ENCODE measurements at regions not wholly inside any gene's neighbourhood (a gene's known extent, or its start where the extent isn't known, plus 50 kb on each side); places are given as distances from the start of the nearest gene placed in this dataset.

GRCh38 chr22:47805394-47805935 lies 1043.0 kb downstream of the TBC1D22A start:
- DNase-seq (ENCODE audit: low read depth in 2 of 2): no peak

- DNase-seq (ENCODE audit: low read depth in 2 of 2): no peak
These were observed 1041.8 kb downstream of the TBC1D22A start for GRCh38 chr22:47804281-47804680.

GRCh38 chr22:47802421-47802820 lies 1040.0 kb downstream of the TBC1D22A start:
- DNase-seq (ENCODE audit: low read depth in 2 of 2): no peak

- DNase-seq (ENCODE audit: low read depth in 2 of 2): no peak
These were observed 1039.2 kb downstream of the TBC1D22A start for GRCh38 chr22:47801541-47802245.

- no peak for DNase-seq (ENCODE audit: low read depth in 2 of 2)
These were observed 1035.8 kb downstream of the TBC1D22A start for GRCh38 chr22:47798229-47798628.

- no peak for DNase-seq (ENCODE audit: low read depth in 2 of 2)
These were observed 1035.0 kb downstream of the TBC1D22A start for GRCh38 chr22:47797342-47797945.

GRCh38 chr22:47796128-47796908 lies 1033.9 kb downstream of the TBC1D22A start:
- DNase-seq (ENCODE audit: low read depth in 2 of 2): no peak

GRCh38 chr22:47795477-47796127 lies 1033.2 kb downstream of the TBC1D22A start:
- DNase-seq (ENCODE audit: low read depth in 2 of 2): no peak

- no peak for DNase-seq (ENCODE audit: low read depth in 2 of 2)
These were observed 1032.4 kb downstream of the TBC1D22A start for GRCh38 chr22:47794851-47795250.

- no peak for DNase-seq (ENCODE audit: low read depth in 2 of 2)
These were observed 1031.1 kb downstream of the TBC1D22A start for GRCh38 chr22:47793304-47794101.

GRCh38 chr22:47789171-47789570 lies 1026.7 kb downstream of the TBC1D22A start:
- no peak for DNase-seq (ENCODE audit: low read depth in 2 of 2)

- DNase-seq (ENCODE audit: low read depth in 2 of 2): no peak
These were observed 1026.0 kb downstream of the TBC1D22A start for GRCh38 chr22:47788461-47788860.

- no peak for DNase-seq (ENCODE audit: low read depth in 2 of 2)
These were observed 1025.2 kb downstream of the TBC1D22A start for GRCh38 chr22:47787501-47788227.

- DNase-seq (ENCODE audit: low read depth in 2 of 2): no peak
These were observed 1024.3 kb downstream of the TBC1D22A start for GRCh38 chr22:47786650-47787290.

GRCh38 chr22:47784991-47785390 lies 1022.5 kb downstream of the TBC1D22A start:
- DNase-seq (ENCODE audit: low read depth in 2 of 2): no peak

GRCh38 chr22:47784367-47784983 lies 1022.0 kb downstream of the TBC1D22A start:
- no peak for DNase-seq (ENCODE audit: low read depth in 2 of 2)

- DNase-seq (ENCODE audit: low read depth in 2 of 2): no peak
These were observed 1021.2 kb downstream of the TBC1D22A start for GRCh38 chr22:47783433-47784366.

GRCh38 chr22:47782328-47783075 lies 1020.1 kb downstream of the TBC1D22A start:
- DNase-seq (ENCODE audit: low read depth in 2 of 2): no peak
